GM12873 (cell line): ENCODE measurements at regions not wholly inside any gene's neighbourhood (a gene's known extent, or its start where the extent isn't known, plus 50 kb on each side); places are given as distances from the start of the nearest gene placed in this dataset.

Experiments
- TF ChIP-seq, protein P1 (sequence below): IDR thresholded peaks from 2 replicates; pipeline ENCODE4 v1.5.1; 2012; ENCODE audit warnings: low read depth, mild to moderate bottlenecking, moderate library complexity, low read length, control low read depth; ENCODE audit not compliant: insufficient read depth; ENCODE audit errors: missing control alignments

DNA sequence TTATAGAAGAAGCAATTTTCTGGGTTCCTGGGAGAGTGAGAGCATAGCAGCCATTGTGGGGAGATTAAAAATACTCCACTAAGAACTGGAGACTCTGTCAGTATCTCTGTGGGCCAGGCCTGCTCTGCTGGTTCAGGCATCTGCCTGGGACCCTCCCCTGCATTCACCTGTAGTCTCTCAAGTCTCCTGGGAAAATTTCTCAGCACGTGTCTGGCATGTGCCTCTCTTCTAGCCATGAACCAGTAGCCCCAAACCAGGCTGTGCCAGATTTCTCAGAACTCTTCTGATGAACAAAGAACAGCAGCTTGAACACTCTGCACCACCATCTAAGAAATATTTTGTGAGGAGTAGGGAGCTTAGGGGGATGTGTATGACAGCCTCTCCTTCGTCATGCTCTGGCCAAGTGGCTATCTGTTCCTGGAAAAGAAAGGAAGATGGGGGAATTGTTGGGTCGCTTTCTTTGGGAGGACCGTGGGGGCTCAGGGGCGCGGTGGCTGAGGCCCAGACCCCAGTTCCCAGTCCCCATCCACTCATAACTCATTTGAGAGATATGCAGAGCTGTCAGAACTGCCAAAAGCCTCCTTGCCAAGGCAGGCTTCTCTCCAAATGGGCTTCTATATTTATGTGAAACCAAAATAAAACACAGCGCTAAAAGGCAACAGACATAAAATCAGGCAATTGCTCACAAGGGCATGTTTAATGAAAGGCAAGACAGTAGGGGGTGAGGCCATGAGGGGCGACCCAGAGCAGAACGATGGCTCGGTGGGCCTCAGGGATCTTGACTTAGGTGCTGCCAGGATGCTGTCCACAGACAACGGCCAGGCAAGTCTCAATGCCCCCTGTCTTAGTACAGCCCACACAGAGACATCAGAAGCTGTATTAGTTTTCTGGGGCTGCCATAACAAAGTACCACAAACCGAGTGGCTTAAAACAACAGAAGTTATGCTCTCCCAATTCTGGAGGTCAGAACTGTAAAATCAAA lies 114.7 kb upstream of the TNP1 start:
- TF ChIP-seq, protein P1, sequence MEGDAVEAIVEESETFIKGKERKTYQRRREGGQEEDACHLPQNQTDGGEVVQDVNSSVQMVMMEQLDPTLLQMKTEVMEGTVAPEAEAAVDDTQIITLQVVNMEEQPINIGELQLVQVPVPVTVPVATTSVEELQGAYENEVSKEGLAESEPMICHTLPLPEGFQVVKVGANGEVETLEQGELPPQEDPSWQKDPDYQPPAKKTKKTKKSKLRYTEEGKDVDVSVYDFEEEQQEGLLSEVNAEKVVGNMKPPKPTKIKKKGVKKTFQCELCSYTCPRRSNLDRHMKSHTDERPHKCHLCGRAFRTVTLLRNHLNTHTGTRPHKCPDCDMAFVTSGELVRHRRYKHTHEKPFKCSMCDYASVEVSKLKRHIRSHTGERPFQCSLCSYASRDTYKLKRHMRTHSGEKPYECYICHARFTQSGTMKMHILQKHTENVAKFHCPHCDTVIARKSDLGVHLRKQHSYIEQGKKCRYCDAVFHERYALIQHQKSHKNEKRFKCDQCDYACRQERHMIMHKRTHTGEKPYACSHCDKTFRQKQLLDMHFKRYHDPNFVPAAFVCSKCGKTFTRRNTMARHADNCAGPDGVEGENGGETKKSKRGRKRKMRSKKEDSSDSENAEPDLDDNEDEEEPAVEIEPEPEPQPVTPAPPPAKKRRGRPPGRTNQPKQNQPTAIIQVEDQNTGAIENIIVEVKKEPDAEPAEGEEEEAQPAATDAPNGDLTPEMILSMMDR = no peak

DNA sequence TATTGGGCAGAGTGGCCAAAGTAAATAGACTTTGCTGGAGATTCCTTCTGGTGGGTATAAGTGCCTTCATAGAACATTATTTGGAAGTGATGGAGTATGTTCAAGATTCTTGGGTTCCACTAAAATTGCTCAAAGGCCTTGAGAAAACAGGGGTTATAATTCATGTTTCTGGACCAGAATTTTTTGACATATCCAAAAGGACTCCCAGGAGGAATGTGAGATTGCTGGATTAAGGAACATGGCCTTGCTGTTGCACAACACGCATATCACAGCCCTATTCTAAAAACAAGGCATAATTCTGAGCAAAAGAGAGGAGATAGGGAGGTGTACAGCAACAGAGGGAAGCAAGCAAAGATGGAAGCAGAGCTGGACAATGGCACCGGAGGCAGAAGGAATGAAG lies 111.7 kb upstream of the TNP1 start:
- TF ChIP-seq, protein P1 = no peak

DNA sequence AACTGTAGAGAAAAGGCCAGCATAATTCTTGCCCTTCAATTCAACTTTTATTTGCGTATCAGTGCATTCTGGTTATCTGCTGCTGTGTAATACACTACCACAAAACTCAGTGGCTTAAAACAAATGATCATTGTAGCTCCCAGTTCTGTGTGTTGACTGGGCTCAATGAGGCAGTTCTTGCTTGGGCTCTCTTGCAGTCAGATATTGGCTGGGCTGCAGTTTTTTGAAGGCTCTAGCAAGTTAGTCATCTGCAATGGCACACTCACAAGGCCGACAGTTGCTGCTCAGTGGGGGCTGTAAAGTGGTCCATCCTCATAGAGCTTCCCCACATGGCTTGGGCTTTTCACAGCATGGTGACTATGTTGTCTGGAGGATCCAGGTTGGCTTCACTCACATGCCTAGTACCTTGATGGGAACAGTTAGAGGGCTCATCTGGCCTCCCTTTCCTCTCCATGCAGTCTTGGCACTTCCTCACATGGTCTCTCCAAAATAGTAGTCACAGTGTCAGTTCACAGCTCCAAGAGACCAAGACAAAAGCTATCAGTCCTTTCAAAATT lies 110.6 kb upstream of the TNP1 start:
- TF ChIP-seq, protein P1 = no peak

DNA sequence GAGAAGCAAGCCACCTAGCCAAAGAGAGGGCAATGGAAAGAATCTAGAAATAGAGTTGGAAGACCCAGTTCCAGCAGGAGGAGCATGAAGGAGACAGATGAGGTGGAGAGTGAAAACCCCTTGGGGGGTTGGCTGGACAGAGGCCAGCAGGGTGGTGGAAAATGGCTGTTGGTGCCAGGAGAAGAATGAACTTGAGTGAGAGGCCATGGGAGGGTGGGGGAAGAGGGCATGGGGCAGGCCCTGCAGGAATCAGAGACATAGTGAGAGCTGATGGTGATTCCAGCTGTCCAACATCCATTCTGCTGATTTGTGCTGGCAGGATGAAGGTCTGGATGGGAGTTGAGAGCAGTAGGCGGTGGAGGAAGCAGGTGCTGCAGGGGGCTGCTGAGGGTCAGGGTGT lies 108.0 kb upstream of the TNP1 start:
- TF ChIP-seq, protein P1 = no peak

DNA sequence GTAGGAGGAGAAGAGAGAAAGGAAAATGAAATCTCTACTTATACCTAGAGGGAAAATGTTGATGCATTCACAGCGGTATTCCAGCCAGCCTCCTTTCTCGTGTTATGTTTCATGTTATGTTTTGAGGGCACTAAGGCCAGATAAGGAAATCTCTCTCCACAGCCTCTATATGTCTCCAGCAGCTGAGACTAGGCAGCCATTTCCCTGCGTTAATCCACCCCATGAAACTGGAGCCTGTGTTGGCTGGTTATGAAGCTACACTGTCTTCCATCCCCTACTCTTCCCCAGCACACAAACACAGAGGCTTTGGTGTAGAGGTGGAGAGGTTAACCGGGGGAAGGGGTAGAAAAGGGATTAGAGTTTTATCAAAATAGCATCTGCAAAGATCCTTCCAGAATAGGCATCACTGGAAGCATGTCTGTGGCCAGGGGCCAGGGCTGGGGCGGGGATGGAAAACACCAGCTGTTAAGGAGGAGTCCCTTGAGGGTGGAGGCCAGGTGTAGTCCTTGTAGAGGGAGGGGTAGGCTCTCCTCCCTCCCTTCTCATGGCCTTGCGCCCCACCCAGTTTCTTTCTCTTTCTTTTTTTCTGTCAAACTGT lies 100.9 kb upstream of the TNP1 start:
- TF ChIP-seq, protein P1 = no peak

DNA sequence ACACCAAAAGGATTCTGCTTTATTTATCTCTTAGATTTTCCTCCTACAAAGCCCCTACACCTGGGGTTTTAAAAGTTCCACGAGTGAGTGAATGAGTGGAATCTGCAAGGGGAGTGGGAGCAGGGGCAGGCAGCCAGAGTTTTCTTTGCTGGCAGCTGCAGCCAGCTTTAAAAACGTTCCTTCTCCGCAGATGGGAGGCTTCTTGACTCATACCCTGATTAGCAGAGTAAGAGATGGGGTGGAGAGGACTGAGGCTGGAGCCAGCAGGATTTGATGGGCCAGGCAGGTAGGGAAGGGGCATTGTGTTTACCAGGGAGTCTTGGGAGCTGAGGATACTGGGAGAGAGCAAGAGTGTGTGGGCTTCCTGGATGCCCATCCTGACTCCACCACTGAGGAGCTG lies 99.6 kb upstream of the TNP1 start:
- TF ChIP-seq, protein P1 = no peak
